ENCODE measurements at regions not wholly inside any gene's neighbourhood (a gene's known extent, or its start where the extent isn't known, plus 50 kb on each side); places are given as distances from the start of the nearest gene placed in this dataset.

GRCh38 chr11:95638501-95638900, 151.1 kb downstream of the FAM76B start:
- Histone ChIP-seq H3K9ac (ENCODE audit: insufficient read depth, low read length) (no peak overlapping the region), H3K9me3 (ENCODE audit: control insufficient read depth, insufficient read depth, low read depth, low read length) (no peaks in the 10 kb centered on the region), H4K20me1 (ENCODE audit: control insufficient read depth, extremely low read depth, insufficient read depth, low read length) (no peaks in the 10 kb centered on the region), H3K4me2 (ENCODE audit: extremely low read depth, insufficient read depth, low read length) (no peak overlapping the region), H3K4me3 (replicated peaks in 1 of 4; ENCODE audit: control extremely low read depth in 1 of 4, insufficient read depth in 1 of 4, low read depth in 3 of 4, low read length in 4 of 4) (no peak overlapping the region), H3K79me2 (ENCODE audit: control insufficient read depth, insufficient read depth, low read length) (no peaks in the 10 kb centered on the region), H3K27me3 (ENCODE audit: control insufficient read depth, insufficient read depth, low read length) (no peaks in the 10 kb centered on the region), H2AFZ (ENCODE audit: low read length) (no peak overlapping the region), H3K27ac (ENCODE audit: insufficient read depth, low read length) (no peak overlapping the region), H3K36me3 (ENCODE audit: control insufficient read depth, insufficient read depth, low read length) (no peaks in the 10 kb centered on the region), H3K4me1 (ENCODE audit: control insufficient read depth, extremely low read depth, insufficient read depth, low read length) (no peaks in the 10 kb centered on the region)
- TF ChIP-seq CTCF (conservative IDR thresholded peaks at IDR 0.05 in 1 of 2, IDR thresholded peaks at IDR 0.05 in 1 of 2; ENCODE audit: low read depth in 1 of 2, low read length in 2 of 2): no peak
- TF ChIP-seq EZH2 (IDR thresholded peaks at IDR 0.05; ENCODE audit: low read length, missing control alignments): no peak
- no peak for DNase-seq (ENCODE audit: low read depth in 2 of 2)

- no peaks in the 10 kb centered on the region for H3K4me1 ChIP-seq (ENCODE audit: control insufficient read depth, extremely low read depth, insufficient read depth, low read length)
- H3K9me3 ChIP-seq (ENCODE audit: control insufficient read depth, insufficient read depth, low read depth, low read length): no peaks in the 10 kb centered on the region
- no peak overlapping the region for H2AFZ ChIP-seq (ENCODE audit: low read length)
- peak in 1 of 2 donors; percentile 12 for DNase-seq (ENCODE audit: low read depth in 2 of 2)
- no peaks in the 10 kb centered on the region for H3K79me2 ChIP-seq (ENCODE audit: control insufficient read depth, insufficient read depth, low read length)
- no peak overlapping the region for H3K4me2 ChIP-seq (ENCODE audit: extremely low read depth, insufficient read depth, low read length)
- no peak overlapping the region for H3K27ac ChIP-seq (ENCODE audit: insufficient read depth, low read length)
- H3K36me3 ChIP-seq (ENCODE audit: control insufficient read depth, insufficient read depth, low read length): no peaks in the 10 kb centered on the region
- H3K4me3 ChIP-seq (replicated peaks in 1 of 4; ENCODE audit: control extremely low read depth in 1 of 4, insufficient read depth in 1 of 4, low read depth in 3 of 4, low read length in 4 of 4): no peak overlapping the region
- no peaks in the 10 kb centered on the region for H4K20me1 ChIP-seq (ENCODE audit: control insufficient read depth, extremely low read depth, insufficient read depth, low read length)
- no peaks in the 10 kb centered on the region for H3K27me3 ChIP-seq (ENCODE audit: control insufficient read depth, insufficient read depth, low read length)
- no peak overlapping the region for H3K9ac ChIP-seq (ENCODE audit: insufficient read depth, low read length)
- TF ChIP-seq EZH2 (IDR thresholded peaks at IDR 0.05; ENCODE audit: low read length, missing control alignments) (no peak), CTCF (conservative IDR thresholded peaks at IDR 0.05 in 1 of 2, IDR thresholded peaks at IDR 0.05 in 1 of 2; ENCODE audit: low read depth in 1 of 2, low read length in 2 of 2) (no peak)
Observed at GRCh38 chr11:95625164-95625900, 164.2 kb downstream of the FAM76B start.

GRCh38 chr11:95616256-95616804, 173.3 kb downstream of the FAM76B start:
- Histone ChIP-seq H3K4me3 (replicated peaks in 1 of 4; ENCODE audit: control extremely low read depth in 1 of 4, insufficient read depth in 1 of 4, low read depth in 3 of 4, low read length in 4 of 4) (no peak overlapping the region), H3K9me3 (ENCODE audit: control insufficient read depth, insufficient read depth, low read depth, low read length) (no peaks in the 10 kb centered on the region), H3K9ac (ENCODE audit: insufficient read depth, low read length) (no peak overlapping the region), H2AFZ (ENCODE audit: low read length) (no peak overlapping the region), H3K4me1 (ENCODE audit: control insufficient read depth, extremely low read depth, insufficient read depth, low read length) (no peaks in the 10 kb centered on the region), H3K79me2 (ENCODE audit: control insufficient read depth, insufficient read depth, low read length) (no peaks in the 10 kb centered on the region), H3K4me2 (ENCODE audit: extremely low read depth, insufficient read depth, low read length) (no peak overlapping the region), H3K27me3 (ENCODE audit: control insufficient read depth, insufficient read depth, low read length) (no peaks in the 10 kb centered on the region), H4K20me1 (ENCODE audit: control insufficient read depth, extremely low read depth, insufficient read depth, low read length) (no peaks in the 10 kb centered on the region), H3K36me3 (ENCODE audit: control insufficient read depth, insufficient read depth, low read length) (no peaks in the 10 kb centered on the region), H3K27ac (ENCODE audit: insufficient read depth, low read length) (no peak overlapping the region)
- no peak for DNase-seq (ENCODE audit: low read depth in 2 of 2)
- TF ChIP-seq EZH2 (IDR thresholded peaks at IDR 0.05; ENCODE audit: low read length, missing control alignments): no peak
- no peak for TF ChIP-seq CTCF (conservative IDR thresholded peaks at IDR 0.05 in 1 of 2, IDR thresholded peaks at IDR 0.05 in 1 of 2; ENCODE audit: low read depth in 1 of 2, low read length in 2 of 2)
